AG10803 (cell line): ENCODE measurements at regions not wholly inside any gene's neighbourhood (a gene's known extent, or its start where the extent isn't known, plus 50 kb on each side); places are given as distances from the start of the nearest gene placed in this dataset.

Source experiments
- DNase-seq: peaks from one replicate; pipeline ENCODE4 v3.0.0; 2010; ENCODE audit warnings: low read depth
- H3K4me3 ChIP-seq: 2 replicates; pipeline ENCODE4 v1.5.1; 2011; ENCODE audit warnings: mild to moderate bottlenecking, low read length, control low read depth
- CTCF ChIP-seq: conservative IDR thresholded peaks from 2 replicates; pipeline ENCODE4 v1.5.1; 2011; ENCODE audit warnings: mild to moderate bottlenecking, low read length, control low read depth, inconsistent platforms

- no peak for DNase-seq
- H3K4me3 ChIP-seq, result no peak overlapping the region
- no peak for TF ChIP-seq CTCF
Measured at GRCh38 chr4:11710453-11711093, 281.9 kb upstream of the HS3ST1 start.

GRCh38 chr4:11704186-11704830 lies 275.6 kb upstream of the HS3ST1 start:
- DNase-seq, result no peak
- TF ChIP-seq CTCF, result no peak
- no peak overlapping the region for H3K4me3 ChIP-seq

- no peak for TF ChIP-seq CTCF
- DNase-seq, result no peak
- no peak overlapping the region for H3K4me3 ChIP-seq
Measured at GRCh38 chr4:11702886-11703557, 274.3 kb upstream of the HS3ST1 start.

- H3K4me3 ChIP-seq, result no peak overlapping the region
- DNase-seq, result no peak
- TF ChIP-seq CTCF, result no peak
Measured at GRCh38 chr4:11701966-11702725, 273.5 kb upstream of the HS3ST1 start.

DNA sequence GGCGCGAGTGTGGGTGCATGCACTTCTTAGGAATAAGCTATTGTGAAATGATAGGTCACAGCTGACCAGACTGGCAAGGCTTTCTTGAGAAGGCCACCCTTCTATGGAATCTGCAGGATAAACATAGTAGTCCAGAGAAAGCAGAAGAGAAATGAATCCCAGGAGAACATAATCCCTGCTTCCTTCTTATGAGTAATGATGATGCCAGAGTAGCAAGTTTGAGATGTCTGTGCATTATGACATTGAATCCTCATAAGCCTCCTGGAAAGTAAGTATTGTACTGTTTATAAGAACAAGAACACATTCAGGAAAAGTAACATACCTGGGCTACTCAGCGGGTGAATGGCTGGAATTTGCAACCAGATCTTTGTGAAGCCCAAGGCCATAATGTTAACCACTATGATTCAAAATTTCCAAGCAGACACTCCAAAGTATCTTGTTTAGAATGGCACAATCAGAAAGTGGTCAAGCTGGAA lies 272.1 kb upstream of the HS3ST1 start:
- DNase-seq, result no peak
- TF ChIP-seq CTCF, result no peak

DNA sequence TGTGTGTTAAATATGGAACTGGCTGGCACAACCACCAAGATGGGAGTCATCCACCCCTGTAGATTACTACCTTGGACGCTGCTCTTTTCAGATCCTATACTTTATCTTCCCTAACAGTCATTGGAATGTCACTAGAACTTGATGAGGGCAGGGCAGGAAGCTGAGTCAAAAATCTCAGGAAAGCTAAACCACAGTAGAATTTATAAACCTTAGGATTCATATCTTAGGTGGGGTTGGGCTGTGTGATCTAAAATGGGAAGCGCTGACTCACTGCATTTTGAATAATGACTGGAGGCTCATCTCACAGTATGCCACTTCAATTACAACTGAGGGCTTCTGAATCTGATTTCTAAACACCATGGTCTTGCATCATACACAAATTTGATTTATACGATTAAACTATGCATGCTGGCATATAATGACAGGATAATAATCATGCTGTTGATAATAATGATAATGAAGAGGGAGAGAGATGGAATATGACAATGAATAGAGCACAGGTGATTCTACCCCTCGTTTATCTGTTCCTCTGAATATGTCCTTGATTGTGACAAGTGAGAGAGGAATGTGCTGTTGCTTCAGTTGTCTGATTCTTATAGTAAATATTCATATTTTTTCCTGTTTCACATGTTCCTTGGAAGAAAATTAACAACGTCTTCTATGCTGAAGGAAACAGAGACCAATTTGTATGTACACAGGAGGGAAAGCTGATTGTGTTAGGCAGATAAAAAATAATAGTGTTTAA lies 270.3 kb upstream of the HS3ST1 start:
- H3K4me3 ChIP-seq, result no peak overlapping the region
- no peak for DNase-seq
- TF ChIP-seq CTCF, result no peak

More for the DNA sequence above, 272.1 kb upstream of the HS3ST1 start:
- no peak overlapping the region for H3K4me3 ChIP-seq
